HEK293 (cell line): ENCODE measurements at regions not wholly inside any gene's neighbourhood (a gene's known extent, or its start where the extent isn't known, plus 50 kb on each side); places are given as distances from the start of the nearest gene placed in this dataset.
A peak's percentile ranks its signal among the peaks of the same experiment; 100 is the strongest.

Experiments used
- CTCF ChIA-PET: fragments of 350-600 bp; formaldehyde crosslinking; extraction: SDS; loops from one replicate; lab custom pipeline; 2021; ENCODE audit warnings: antibody characterized with exemption; lab: Yijun Ruan, JAX
- POLR2A ChIA-PET: fragments of 300-600 bp; formaldehyde crosslinking; extraction: SDS; loops from one replicate; lab custom pipeline; 2020; ENCODE audit warnings: antibody characterized with exemption, inconsistent platforms; lab: Yijun Ruan, JAX
- H3K27ac ChIP-seq: fragments of 200-500 bp; sonication (Bioruptor generic); 2 replicates; pipeline ENCODE4 v1.5.1; 2014; ENCODE audit warnings: low read depth, low read length, control low read depth, inconsistent platforms; ENCODE audit errors: extremely low read depth
- H3K36me3 ChIP-seq, 2 experiments: fragments of 200-500 bp in 1 of 2; sonication (Bioruptor generic) in 1 of 2; 1 replicate in 1 of 2; 2 replicates in 1 of 2; pipeline ENCODE4 v1.5.1; 2014 to 2017; ENCODE audit warnings: inconsistent platforms in 2 of 2, low read length in 2 of 2; ENCODE audit not compliant: control insufficient read depth in 2 of 2, insufficient read depth in 1 of 2
- H3K4me1 ChIP-seq: fragments of 200-500 bp; sonication (Bioruptor generic); 2 replicates; pipeline ENCODE4 v1.5.1; 2014; ENCODE audit warnings: mild to moderate bottlenecking, low read length, inconsistent platforms; ENCODE audit not compliant: control insufficient read depth, insufficient read depth
- H3K4me3 ChIP-seq: 2 replicates; pipeline ENCODE4 v1.5.1; 2011; ENCODE audit warnings: low read depth, mild to moderate bottlenecking, control low read depth, low read length, moderate library complexity
- H3K9me3 ChIP-seq: fragments of 200-500 bp; sonication (Bioruptor generic); 2 replicates; pipeline ENCODE4 v1.5.1; 2014; ENCODE audit warnings: low read depth, low read length, inconsistent platforms; ENCODE audit not compliant: control insufficient read depth, insufficient read depth
- EGR2 ChIP-seq: fragments of 450-650 bp; formaldehyde crosslinking; IDR thresholded peaks from 2 replicates; pipeline ENCODE4 v1.5.1; 2016; ENCODE audit warnings: low read depth, missing biosample characterization, missing genetic modification characterization
- GLIS1 ChIP-seq: fragments of 450-650 bp; formaldehyde crosslinking; IDR thresholded peaks from 2 replicates; pipeline ENCODE4 v1.5.1; 2016; ENCODE audit warnings: missing biosample characterization, missing genetic modification characterization
- GLIS2 ChIP-seq: fragments of 450-650 bp; formaldehyde crosslinking; IDR thresholded peaks from 2 replicates; pipeline ENCODE4 v1.5.1; 2016; ENCODE audit warnings: missing biosample characterization, missing genetic modification characterization
- KLF8 ChIP-seq: fragments of 450-650 bp; formaldehyde crosslinking; IDR thresholded peaks from 2 replicates; pipeline ENCODE4 v1.5.1; 2016; ENCODE audit warnings: missing biosample characterization, missing genetic modification characterization
- REPIN1 ChIP-seq: fragments of 450-650 bp; formaldehyde crosslinking; IDR thresholded peaks from 2 replicates; pipeline ENCODE4 v1.5.1; 2017; ENCODE audit warnings: missing biosample characterization, missing genetic modification characterization, low read depth
- REST ChIP-seq: fragments of 450-650 bp; formaldehyde crosslinking; IDR thresholded peaks from 2 replicates; pipeline ENCODE4 v1.5.1; 2016; ENCODE audit warnings: missing biosample characterization, missing genetic modification characterization
- SCRT2 ChIP-seq: fragments of 450-650 bp; formaldehyde crosslinking; IDR thresholded peaks from 2 replicates; pipeline ENCODE4 v1.5.1; 2016; ENCODE audit warnings: missing biosample characterization, missing genetic modification characterization
- SETDB1 ChIP-seq: IDR thresholded peaks from one replicate; pipeline ENCODE4 v1.6.1; 2017; ENCODE audit warnings: mild to moderate bottlenecking, low read length, moderate library complexity, mixed read lengths; ENCODE audit not compliant: insufficient read length
- ZBTB8A ChIP-seq: fragments of 450-650 bp; formaldehyde crosslinking; IDR thresholded peaks from 2 replicates; pipeline ENCODE4 v1.5.1; 2016; ENCODE audit warnings: missing biosample characterization, missing genetic modification characterization
- ZFP69B ChIP-seq: fragments of 450-650 bp; formaldehyde crosslinking; IDR thresholded peaks from 2 replicates; pipeline ENCODE4 v1.5.1; 2016; ENCODE audit warnings: missing biosample characterization, missing genetic modification characterization
- ZNF121 ChIP-seq: fragments of 450-650 bp; formaldehyde crosslinking; IDR thresholded peaks from 2 replicates; pipeline ENCODE4 v1.5.1; 2016; ENCODE audit warnings: missing biosample characterization, missing genetic modification characterization
- ZNF239 ChIP-seq: fragments of 450-650 bp; formaldehyde crosslinking; IDR thresholded peaks from 2 replicates; pipeline ENCODE4 v1.5.1; 2016; ENCODE audit warnings: missing biosample characterization, missing genetic modification characterization
- ZNF24 ChIP-seq: fragments of 450-650 bp; formaldehyde crosslinking; IDR thresholded peaks from 2 replicates; pipeline ENCODE4 v1.5.1; 2016; ENCODE audit warnings: missing biosample characterization, missing genetic modification characterization
- ZNF292 ChIP-seq: fragments of 450-650 bp; formaldehyde crosslinking; IDR thresholded peaks from 2 replicates; pipeline ENCODE4 v1.5.1; 2016; ENCODE audit warnings: low read depth, missing biosample characterization, missing genetic modification characterization, borderline replicate concordance
- ZNF311 ChIP-seq: fragments of 450-650 bp; formaldehyde crosslinking; IDR thresholded peaks from 2 replicates; pipeline ENCODE4 v1.5.1; 2017; ENCODE audit warnings: missing biosample characterization, missing genetic modification characterization, borderline replicate concordance
- ZNF354C ChIP-seq: fragments of 450-650 bp; formaldehyde crosslinking; IDR thresholded peaks from 2 replicates; pipeline ENCODE4 v1.5.1; 2016; ENCODE audit warnings: missing biosample characterization, missing genetic modification characterization, low read depth, borderline replicate concordance
- ZNF391 ChIP-seq: fragments of 450-650 bp; formaldehyde crosslinking; IDR thresholded peaks from 2 replicates; pipeline ENCODE4 v1.5.1; 2016; ENCODE audit warnings: low read depth, missing biosample characterization, missing genetic modification characterization, borderline replicate concordance
- ZNF561 ChIP-seq: fragments of 450-650 bp; IDR thresholded peaks from 2 replicates; pipeline ENCODE4 v1.5.1; 2018; ENCODE audit warnings: missing biosample characterization, missing genetic modification characterization, borderline replicate concordance
- ZNF623 ChIP-seq: fragments of 450-650 bp; formaldehyde crosslinking; IDR thresholded peaks from 2 replicates; pipeline ENCODE4 v1.5.1; 2016; ENCODE audit warnings: missing biosample characterization, missing genetic modification characterization
- ZNF692 ChIP-seq: fragments of 450-650 bp; formaldehyde crosslinking; IDR thresholded peaks from 2 replicates; pipeline ENCODE4 v1.5.1; 2016; ENCODE audit warnings: missing biosample characterization, missing genetic modification characterization
- ZNF704 ChIP-seq: fragments of 450-650 bp; formaldehyde crosslinking; IDR thresholded peaks from 2 replicates; pipeline ENCODE4 v1.5.1; 2016; ENCODE audit warnings: missing biosample characterization, missing genetic modification characterization
- ZNF768 ChIP-seq: fragments of 450-650 bp; formaldehyde crosslinking; IDR thresholded peaks from 2 replicates; pipeline ENCODE4 v1.5.1; 2018; ENCODE audit warnings: missing biosample characterization, mild to moderate bottlenecking, missing genetic modification characterization
- ZNF785 ChIP-seq: fragments of 450-650 bp; formaldehyde crosslinking; IDR thresholded peaks from 2 replicates; pipeline ENCODE4 v1.5.1; 2016; ENCODE audit warnings: missing biosample characterization, missing genetic modification characterization
- ZSCAN5A ChIP-seq: fragments of 450-650 bp; formaldehyde crosslinking; IDR thresholded peaks from 2 replicates; pipeline ENCODE4 v1.5.1; 2016; ENCODE audit warnings: missing biosample characterization, missing genetic modification characterization

GRCh38 chr2:58553522-58553921, 312.4 kb upstream of the FANCL start (continued):
- TF ChIP-seq ZNF623 (no peak), ZNF768 (tag by site-specific recombination) (no peak), ZNF121 (no peak), GLIS1 (tag by site-specific recombination) (no peak), EGR2 (tag by site-specific recombination) (no peak), KLF8 (no peak), ZNF24 (tag by site-specific recombination) (no peak), ZNF785 (tag by site-specific recombination) (no peak), ZNF692 (tag by site-specific recombination) (no peak), ZBTB8A (tag by site-specific recombination) (no peak)

- CTCF ChIA-PET, result interaction anchor here (0.6 kb wide), 3 partner anchors 14 to 605 kb away, joined by 3 read pairs; no protein-coding TSS in a partner anchor
- Histone ChIP-seq H3K9me3 (no peaks in the 10 kb centered on the region), H3K4me1 (peaks cover 2% of the 10 kb centered on the region), H3K27ac (no peak overlapping the region), H3K36me3 (no peaks in the 10 kb centered on the region), H3K4me3 (no peak overlapping the region)
- no peak for TF ChIP-seq ZNF561 (tag by site-specific recombination)
- no peak for TF ChIP-seq SETDB1
- TF ChIP-seq REST (tag by site-specific recombination), result peak; percentile 60; the same call in 1 of the 2 replicates
- TF ChIP-seq REPIN1, result no peak
- no peak for TF ChIP-seq ZNF239 (tag by site-specific recombination)
- TF ChIP-seq ZNF785 (tag by site-specific recombination), result no peak
- POLR2A ChIA-PET, result no interaction called here
These were observed 304.5 kb upstream of the FANCL start for GRCh38 chr2:58545300-58546280.

- H3K9me3 ChIP-seq, result no peaks in the 10 kb centered on the region
- ChIA-PET CTCF (no interaction called here), POLR2A (no interaction called here)
- H3K36me3 ChIP-seq, result no peaks in the 10 kb centered on the region
- peaks cover 9% of the 10 kb centered on the region for H3K4me1 ChIP-seq
- TF ChIP-seq ZNF391 (tag by site-specific recombination) (no peak), ZNF354C (tag by site-specific recombination) (no peak), ZNF311 (tag by site-specific recombination) (no peak), ZFP69B (tag by site-specific recombination) (no peak), ZNF704 (tag by site-specific recombination) (no peak), ZSCAN5A (tag by site-specific recombination) (no peak), GLIS2 (tag by site-specific recombination) (no peak), SCRT2 (tag by site-specific recombination) (no peak), ZNF623 (no peak), ZNF292 (tag by site-specific recombination) (no peak)
- H3K27ac ChIP-seq, result no peak overlapping the region
- no peak overlapping the region for H3K4me3 ChIP-seq
These were observed 302.3 kb upstream of the FANCL start for GRCh38 chr2:58543442-58543841.
